GM18861 (cell line): ENCODE measurements at regions not wholly inside any gene's neighbourhood (a gene's known extent, or its start where the extent isn't known, plus 50 kb on each side); places are given as distances from the start of the nearest gene placed in this dataset.
"Not testable (repeated sequence)": the region's sequence is repeated elsewhere in the genome, so short reads cannot be mapped to it uniquely, and the experiment has no call there.

Source experiments
- ATAC-seq: cut with Tn5 transposase; IDR thresholded peaks from one replicate; pipeline ENCODE4 v1.9.1; 2021; ENCODE audit not compliant: unreplicated experiment

- no peak for ATAC-seq
These were observed 147.4 kb downstream of the TENT5C start for GRCh38 chr1:117753232-117753631.

- ATAC-seq = no peak
These were observed 147.8 kb downstream of the TENT5C start for GRCh38 chr1:117753652-117754051.

- no peak for ATAC-seq
These were observed 148.5 kb downstream of the TENT5C start for GRCh38 chr1:117754061-117754969.

GRCh38 chr1:117757668-117758067 is 151.8 kb downstream of the TENT5C start:
- no peak for ATAC-seq

GRCh38 chr1:117758444-117759316 is 152.8 kb downstream of the TENT5C start:
- peak; percentile 88 for ATAC-seq

- no peak for ATAC-seq
These were observed 153.7 kb downstream of the TENT5C start for GRCh38 chr1:117759535-117759934.

- ATAC-seq = no peak
These were observed 154.2 kb downstream of the TENT5C start for GRCh38 chr1:117760069-117760468.

DNA sequence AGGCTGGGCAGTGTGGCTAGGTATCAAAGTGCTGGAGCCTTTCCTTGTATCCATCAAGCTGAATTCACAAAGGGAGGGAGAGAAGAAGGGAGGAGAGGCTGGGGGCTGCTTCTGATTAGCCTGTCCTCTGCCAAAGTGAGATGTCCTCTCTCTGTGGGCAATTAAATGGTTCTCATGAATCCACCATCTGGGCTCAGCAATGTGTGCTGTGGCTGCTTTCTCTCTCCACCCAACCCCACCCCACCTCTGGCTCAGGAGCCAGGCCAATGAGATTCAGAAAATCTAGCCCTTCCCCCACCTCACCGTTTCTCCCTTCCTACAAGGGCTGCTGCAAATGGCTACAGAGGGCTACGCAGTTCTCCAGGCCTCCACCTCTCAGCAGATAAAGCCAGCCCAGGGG is 154.6 kb downstream of the TENT5C start:
- ATAC-seq = no peak

GRCh38 chr1:117767756-117768155 is 161.7 kb downstream of the GDAP2 start:
- ATAC-seq = not testable (repeated sequence)

- ATAC-seq = no peak
These were observed 158.4 kb downstream of the GDAP2 start for GRCh38 chr1:117770981-117771531.

- ATAC-seq = no peak
These were observed 150.1 kb downstream of the GDAP2 start for GRCh38 chr1:117779364-117779763.

GRCh38 chr1:117780687-117781475 is 148.5 kb downstream of the GDAP2 start:
- no peak for ATAC-seq

- no peak for ATAC-seq
These were observed 147.4 kb downstream of the GDAP2 start for GRCh38 chr1:117782056-117782455.

DNA sequence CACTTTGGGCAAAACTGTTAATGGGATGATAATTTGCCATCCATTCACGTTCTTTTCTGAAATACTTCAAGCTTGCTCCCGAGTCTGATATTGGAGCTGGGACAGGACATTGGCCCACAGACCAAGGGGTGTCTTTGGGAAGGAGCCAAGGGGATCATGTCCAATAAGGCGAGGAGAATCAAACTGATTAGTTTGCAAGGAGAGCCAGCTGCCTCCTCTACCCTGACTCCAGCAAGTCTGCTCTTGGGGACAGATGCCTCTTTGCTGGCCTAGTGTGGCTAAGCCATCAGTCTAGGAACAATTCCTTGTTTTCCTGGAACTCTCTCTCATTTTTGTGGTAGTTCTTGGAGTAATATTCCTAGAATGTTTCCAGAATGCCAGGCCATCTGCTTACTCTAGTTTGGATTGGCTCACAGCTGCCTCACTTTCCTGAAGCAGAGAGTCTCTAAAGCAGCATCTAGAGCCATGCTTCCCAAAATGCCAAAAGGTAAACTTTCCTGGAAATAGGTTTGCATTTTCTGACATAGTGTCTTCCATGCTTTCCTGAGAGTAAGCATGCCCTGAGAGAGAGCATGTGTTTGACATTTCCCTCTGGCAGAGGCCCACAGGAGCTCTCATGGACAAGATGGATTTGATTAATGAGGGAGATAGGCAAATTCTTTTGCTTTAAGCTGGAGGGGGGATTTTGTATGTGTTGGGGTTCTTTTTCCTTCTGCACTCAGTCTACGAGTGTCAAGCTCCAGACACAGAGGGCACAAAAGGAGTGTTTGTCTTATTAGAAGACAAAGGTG is 145.6 kb downstream of the GDAP2 start:
- no peak for ATAC-seq

DNA sequence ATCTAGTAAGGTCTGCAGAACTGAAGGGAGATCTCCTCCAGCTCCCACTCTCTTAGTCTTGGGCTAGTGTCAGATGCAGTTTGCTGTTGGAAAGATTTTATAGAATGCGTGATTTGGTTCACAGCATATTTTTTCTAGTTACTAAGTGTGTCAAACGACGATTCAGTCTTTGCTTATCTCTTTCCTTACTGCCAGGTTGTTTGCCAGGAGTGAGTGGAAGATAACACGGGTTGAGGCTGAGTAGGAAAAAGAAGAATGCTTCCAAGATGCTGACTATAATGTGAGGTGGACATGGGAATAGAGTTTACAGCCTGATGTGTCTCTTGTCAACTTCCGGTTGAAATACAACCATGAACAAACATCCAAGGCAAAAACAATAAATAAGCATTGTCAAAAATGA is 141.4 kb downstream of the GDAP2 start:
- no peak for ATAC-seq

DNA sequence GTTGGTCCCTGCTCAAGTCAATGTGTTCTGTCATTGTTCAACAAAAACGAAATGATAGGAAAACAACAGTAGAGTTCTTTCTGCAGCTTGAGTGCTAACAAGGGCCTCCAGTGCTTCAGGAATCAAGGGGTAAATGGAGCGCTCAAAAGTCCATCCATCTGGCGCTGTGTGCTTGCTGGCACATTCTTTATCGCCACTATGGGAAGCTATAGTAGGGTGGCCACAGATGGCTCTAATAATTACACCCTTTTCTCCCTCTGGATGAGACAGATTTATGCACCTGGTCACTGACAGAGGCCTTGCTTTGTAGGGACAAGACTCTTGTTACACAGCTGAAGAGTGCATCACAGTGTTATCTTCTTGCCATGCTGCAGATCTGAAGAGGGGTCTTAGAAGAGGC is 136.0 kb downstream of the GDAP2 start:
- no peak for ATAC-seq

GRCh38 chr1:117794073-117794472 is 135.3 kb downstream of the GDAP2 start:
- no peak for ATAC-seq

- no peak for ATAC-seq
These were observed 134.2 kb downstream of the GDAP2 start for GRCh38 chr1:117795190-117795589.

GRCh38 chr1:117795792-117796191 is 133.6 kb downstream of the GDAP2 start:
- ATAC-seq = no peak

- ATAC-seq = no peak
These were observed 133.2 kb downstream of the GDAP2 start for GRCh38 chr1:117796226-117796625.
